DND-41 (cell line): ENCODE measurements at regions not wholly inside any gene's neighbourhood (a gene's known extent, or its start where the extent isn't known, plus 50 kb on each side); places are given as distances from the start of the nearest gene placed in this dataset.

Experiments used
- ATAC-seq: fragments of 200-7000 bp; cut with Tn5 transposase; 3 replicates; pipeline ENCODE4 v1.9.1; 2021; ENCODE audit warnings: low read depth; ENCODE audit not compliant: insufficient read depth
- DNase-seq: peaks from one replicate; pipeline ENCODE4 v3.0.0-alpha.2; 2020
- H2AFZ ChIP-seq: 2 replicates; pipeline ENCODE4 v1.6.0; 2012; ENCODE audit warnings: low read depth, low read length
- H3K27ac ChIP-seq: 2 replicates; pipeline ENCODE4 v1.5.1; 2012; ENCODE audit warnings: low read length, inconsistent platforms
- H3K27me3 ChIP-seq: fragments of 200-600 bp; sonication (generic); 2 replicates; pipeline ENCODE4 v1.6.0; 2012; ENCODE audit warnings: low read length, mild to moderate bottlenecking, inconsistent platforms; ENCODE audit not compliant: insufficient read depth, poor library complexity
- H3K36me3 ChIP-seq: 2 replicates; pipeline ENCODE4 v1.5.1; 2012; ENCODE audit warnings: low read length, inconsistent platforms; ENCODE audit not compliant: insufficient read depth
- H3K4me1 ChIP-seq: 2 replicates; pipeline ENCODE4 v1.5.1; 2012; ENCODE audit warnings: mild to moderate bottlenecking, low read length; ENCODE audit not compliant: insufficient read depth
- H3K4me2 ChIP-seq: 2 replicates; pipeline ENCODE4 v1.6.0; 2012; ENCODE audit warnings: mild to moderate bottlenecking, moderate library complexity, low read length, inconsistent platforms; ENCODE audit not compliant: insufficient read depth
- H3K4me3 ChIP-seq, 2 experiments: fragments of 200-600 bp in 1 of 2; shearing (Covaris generic) in 1 of 2; 2 replicates each; pipeline ENCODE4 v1.5.1; 2012 to 2016; ENCODE audit warnings: inconsistent platforms in 2 of 2, low read length in 2 of 2, mild to moderate bottlenecking in 2 of 2, low read depth in 1 of 2, moderate library complexity in 1 of 2
- H3K79me2 ChIP-seq: 2 replicates; pipeline ENCODE4 v1.6.0; 2012; ENCODE audit warnings: low read length, inconsistent platforms; ENCODE audit not compliant: insufficient read depth
- H3K9ac ChIP-seq: 2 replicates; pipeline ENCODE4 v1.6.0; 2012; ENCODE audit warnings: low read depth, mild to moderate bottlenecking, inconsistent platforms, low read length, moderate library complexity
- H3K9me3 ChIP-seq: 2 replicates; pipeline ENCODE4 v1.5.1; 2012; ENCODE audit warnings: low read length, moderate library complexity, mild to moderate bottlenecking, inconsistent platforms; ENCODE audit not compliant: insufficient read depth, severe bottlenecking
- H4K20me1 ChIP-seq: 2 replicates; pipeline ENCODE4 v1.6.0; 2012; ENCODE audit warnings: low read length; ENCODE audit not compliant: insufficient read depth
- EZH2 ChIP-seq: IDR thresholded peaks from 3 replicates; pipeline ENCODE4 v1.6.1; 2012; ENCODE audit warnings: borderline replicate concordance, low read depth, mild to moderate bottlenecking, moderate library complexity, low read length, inconsistent platforms; ENCODE audit not compliant: severe bottlenecking
- TF ChIP-seq, protein P1 (sequence below): IDR thresholded peaks from 2 replicates; pipeline ENCODE4 v1.5.1; 2012; ENCODE audit warnings: borderline replicate concordance, low read length, moderate library complexity, mild to moderate bottlenecking; ENCODE audit not compliant: poor library complexity, severe bottlenecking; ENCODE audit errors: extremely low read depth

DNA sequence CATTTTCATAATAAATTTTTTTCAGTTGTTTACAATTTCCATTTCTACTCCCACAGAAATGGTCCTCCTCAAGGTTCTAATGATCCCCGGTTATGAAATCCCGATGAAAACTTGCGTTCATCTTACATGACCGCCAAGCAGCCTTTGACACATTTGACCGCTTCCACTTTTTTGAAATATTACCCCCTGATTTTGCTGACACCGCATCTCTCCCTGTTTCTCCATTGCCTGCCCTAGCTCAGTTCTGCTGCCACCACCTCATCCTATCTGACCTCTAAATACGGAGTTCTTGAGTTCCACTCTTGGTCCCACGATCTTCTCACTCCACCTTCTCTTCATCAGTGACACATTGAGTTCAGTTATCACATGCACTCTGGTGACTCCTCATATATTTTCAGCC, 74.1 kb downstream of the SLC35B3 start:
- Histone ChIP-seq H3K9me3 (no peaks in the 10 kb centered on the region), H3K9ac (no peak overlapping the region), H2AFZ (no peak overlapping the region), H3K27ac (no peak overlapping the region), H3K27me3 (peaks cover 3% of the 10 kb centered on the region), H3K79me2 (no peaks in the 10 kb centered on the region), H3K4me1 (no peaks in the 10 kb centered on the region), H4K20me1 (no peaks in the 10 kb centered on the region), H3K36me3 (no peaks in the 10 kb centered on the region), H3K4me3 (no peak overlapping the region), H3K4me2 (no peak overlapping the region)
- ATAC-seq = no peak
- TF ChIP-seq, protein P1, sequence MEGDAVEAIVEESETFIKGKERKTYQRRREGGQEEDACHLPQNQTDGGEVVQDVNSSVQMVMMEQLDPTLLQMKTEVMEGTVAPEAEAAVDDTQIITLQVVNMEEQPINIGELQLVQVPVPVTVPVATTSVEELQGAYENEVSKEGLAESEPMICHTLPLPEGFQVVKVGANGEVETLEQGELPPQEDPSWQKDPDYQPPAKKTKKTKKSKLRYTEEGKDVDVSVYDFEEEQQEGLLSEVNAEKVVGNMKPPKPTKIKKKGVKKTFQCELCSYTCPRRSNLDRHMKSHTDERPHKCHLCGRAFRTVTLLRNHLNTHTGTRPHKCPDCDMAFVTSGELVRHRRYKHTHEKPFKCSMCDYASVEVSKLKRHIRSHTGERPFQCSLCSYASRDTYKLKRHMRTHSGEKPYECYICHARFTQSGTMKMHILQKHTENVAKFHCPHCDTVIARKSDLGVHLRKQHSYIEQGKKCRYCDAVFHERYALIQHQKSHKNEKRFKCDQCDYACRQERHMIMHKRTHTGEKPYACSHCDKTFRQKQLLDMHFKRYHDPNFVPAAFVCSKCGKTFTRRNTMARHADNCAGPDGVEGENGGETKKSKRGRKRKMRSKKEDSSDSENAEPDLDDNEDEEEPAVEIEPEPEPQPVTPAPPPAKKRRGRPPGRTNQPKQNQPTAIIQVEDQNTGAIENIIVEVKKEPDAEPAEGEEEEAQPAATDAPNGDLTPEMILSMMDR = no peak
- no peak for TF ChIP-seq EZH2
- no peak for DNase-seq

DNA sequence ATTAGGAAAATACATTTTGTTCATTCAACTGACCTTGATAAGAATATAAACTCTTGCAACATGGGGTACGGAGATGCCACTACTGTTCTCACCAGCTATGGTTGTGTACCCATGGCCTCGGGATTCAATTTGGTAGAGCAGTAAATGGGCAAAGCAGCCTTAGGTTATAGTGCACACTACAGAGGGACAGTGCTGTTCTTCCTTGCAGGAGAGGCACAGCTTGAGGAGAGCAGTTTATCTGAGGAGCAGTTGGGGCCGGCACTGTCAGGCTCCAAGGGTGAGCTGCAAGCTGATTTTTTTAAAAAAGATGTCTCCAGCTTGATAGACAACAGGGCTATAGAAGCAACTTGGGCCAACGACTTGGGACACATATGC, 82.4 kb downstream of the SLC35B3 start:
- no peak for DNase-seq
- no peaks in the 10 kb centered on the region for H3K36me3 ChIP-seq
- no peaks in the 10 kb centered on the region for H3K9me3 ChIP-seq
- H3K27me3 ChIP-seq = no peaks in the 10 kb centered on the region
- no peaks in the 10 kb centered on the region for H3K4me1 ChIP-seq
- no peak overlapping the region for H3K4me3 ChIP-seq
- no peak overlapping the region for H3K27ac ChIP-seq
- TF ChIP-seq, protein P1 = no peak
- no peak for TF ChIP-seq EZH2
- no peaks in the 10 kb centered on the region for H3K79me2 ChIP-seq
- H2AFZ ChIP-seq = no peak overlapping the region
- H3K4me2 ChIP-seq = no peak overlapping the region
- no peak overlapping the region for H3K9ac ChIP-seq
- no peaks in the 10 kb centered on the region for H4K20me1 ChIP-seq
- ATAC-seq = no peak

DNA sequence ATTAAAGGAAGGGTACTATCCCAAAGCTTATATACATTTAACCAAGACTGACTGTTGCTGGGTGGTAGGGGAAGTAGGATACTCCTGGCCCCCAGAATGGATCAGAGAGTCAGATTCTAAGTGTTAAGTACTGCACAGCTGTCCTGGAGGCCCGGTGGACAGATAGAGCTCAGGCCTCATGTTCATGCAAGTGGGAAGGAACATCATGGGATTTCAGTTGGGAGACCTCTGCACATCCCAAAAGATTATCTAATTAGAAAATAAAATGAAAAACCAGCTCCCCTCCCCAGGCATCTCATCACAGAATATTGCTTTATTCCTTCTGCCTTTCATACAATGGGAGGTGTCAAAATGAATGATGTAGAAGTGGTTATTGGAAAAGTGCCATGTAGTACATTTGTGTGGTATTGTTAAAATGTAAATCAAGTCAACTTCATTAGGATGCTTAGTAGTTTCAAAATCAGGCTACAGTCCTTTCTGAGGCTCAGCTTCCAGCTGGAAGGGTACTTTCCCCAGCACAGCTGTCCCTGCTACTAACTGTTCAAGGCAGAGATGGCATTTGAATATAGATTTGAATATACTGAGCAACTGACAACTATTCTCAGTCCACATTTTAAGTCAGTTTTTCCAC, 82.9 kb downstream of the SLC35B3 start:
- no peak for TF ChIP-seq EZH2
- TF ChIP-seq, protein P1 = no peak
- H3K79me2 ChIP-seq = no peaks in the 10 kb centered on the region
- no peak overlapping the region for H3K9ac ChIP-seq
- no peaks in the 10 kb centered on the region for H3K9me3 ChIP-seq
- no peaks in the 10 kb centered on the region for H3K4me1 ChIP-seq
- ATAC-seq = no peak
- no peaks in the 10 kb centered on the region for H3K36me3 ChIP-seq
- DNase-seq = no peak
- no peaks in the 10 kb centered on the region for H4K20me1 ChIP-seq
- no peaks in the 10 kb centered on the region for H3K27me3 ChIP-seq
- no peak overlapping the region for H3K4me3 ChIP-seq
- no peak overlapping the region for H2AFZ ChIP-seq
- no peak overlapping the region for H3K27ac ChIP-seq
- H3K4me2 ChIP-seq = no peak overlapping the region
